Retinal pigment epithelial cell (primary cell): ENCODE measurements at regions not wholly inside any gene's neighbourhood (a gene's known extent, or its start where the extent isn't known, plus 50 kb on each side); places are given as distances from the start of the nearest gene placed in this dataset.

Experiments
- DNase-seq: peaks from one replicate; pipeline ENCODE4 v3.0.0-alpha.2; 2010; ENCODE audit warnings: low read depth
- H3K4me3 ChIP-seq: 2 replicates; pipeline ENCODE4 v1.5.1; 2011; ENCODE audit warnings: mild to moderate bottlenecking, low read length, control low read depth, moderate library complexity
- TF ChIP-seq, protein P1 (sequence below): conservative IDR thresholded peaks from 2 replicates; pipeline ENCODE4 v1.5.1; 2011; ENCODE audit warnings: low read depth, low read length, control low read depth, inconsistent platforms

GRCh38 chr9:118618084-118618483, 751.2 kb downstream of the BRINP1 start:
- DNase-seq, result no peak
- TF ChIP-seq, protein P1, sequence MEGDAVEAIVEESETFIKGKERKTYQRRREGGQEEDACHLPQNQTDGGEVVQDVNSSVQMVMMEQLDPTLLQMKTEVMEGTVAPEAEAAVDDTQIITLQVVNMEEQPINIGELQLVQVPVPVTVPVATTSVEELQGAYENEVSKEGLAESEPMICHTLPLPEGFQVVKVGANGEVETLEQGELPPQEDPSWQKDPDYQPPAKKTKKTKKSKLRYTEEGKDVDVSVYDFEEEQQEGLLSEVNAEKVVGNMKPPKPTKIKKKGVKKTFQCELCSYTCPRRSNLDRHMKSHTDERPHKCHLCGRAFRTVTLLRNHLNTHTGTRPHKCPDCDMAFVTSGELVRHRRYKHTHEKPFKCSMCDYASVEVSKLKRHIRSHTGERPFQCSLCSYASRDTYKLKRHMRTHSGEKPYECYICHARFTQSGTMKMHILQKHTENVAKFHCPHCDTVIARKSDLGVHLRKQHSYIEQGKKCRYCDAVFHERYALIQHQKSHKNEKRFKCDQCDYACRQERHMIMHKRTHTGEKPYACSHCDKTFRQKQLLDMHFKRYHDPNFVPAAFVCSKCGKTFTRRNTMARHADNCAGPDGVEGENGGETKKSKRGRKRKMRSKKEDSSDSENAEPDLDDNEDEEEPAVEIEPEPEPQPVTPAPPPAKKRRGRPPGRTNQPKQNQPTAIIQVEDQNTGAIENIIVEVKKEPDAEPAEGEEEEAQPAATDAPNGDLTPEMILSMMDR, result no peak
- H3K4me3 ChIP-seq, result no peak overlapping the region

- no peak for DNase-seq
- TF ChIP-seq, protein P1, result no peak
- H3K4me3 ChIP-seq, result no peak overlapping the region
These were observed 750.4 kb downstream of the BRINP1 start for GRCh38 chr9:118618849-118619248.

DNA sequence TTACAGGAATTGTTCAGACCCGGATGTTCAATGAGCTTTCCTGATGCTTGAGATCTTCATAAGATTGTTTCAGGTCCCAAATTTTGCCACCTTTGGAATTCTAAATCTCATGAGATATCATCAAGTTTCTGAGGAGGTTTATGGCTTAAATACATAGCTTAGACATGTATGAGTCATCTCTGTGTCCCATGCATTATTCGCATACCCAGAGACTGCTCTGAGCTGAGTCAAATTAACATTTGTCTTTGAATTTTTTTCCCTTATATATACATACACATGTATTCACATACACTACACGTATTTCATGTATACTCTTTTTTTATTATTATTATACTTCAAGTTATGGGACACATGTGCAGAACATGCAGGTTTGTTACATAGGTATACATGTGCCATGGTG, 744.6 kb downstream of the BRINP1 start:
- H3K4me3 ChIP-seq, result no peak overlapping the region
- no peak for DNase-seq
- TF ChIP-seq, protein P1, result no peak

GRCh38 chr9:118630079-118630478, 739.2 kb downstream of the BRINP1 start:
- TF ChIP-seq, protein P1, result no peak
- DNase-seq, result no peak
- no peak overlapping the region for H3K4me3 ChIP-seq

- no peak for DNase-seq
- TF ChIP-seq, protein P1, result no peak
- H3K4me3 ChIP-seq, result no peak overlapping the region
These were observed 738.2 kb downstream of the BRINP1 start for GRCh38 chr9:118630931-118631595.

DNA sequence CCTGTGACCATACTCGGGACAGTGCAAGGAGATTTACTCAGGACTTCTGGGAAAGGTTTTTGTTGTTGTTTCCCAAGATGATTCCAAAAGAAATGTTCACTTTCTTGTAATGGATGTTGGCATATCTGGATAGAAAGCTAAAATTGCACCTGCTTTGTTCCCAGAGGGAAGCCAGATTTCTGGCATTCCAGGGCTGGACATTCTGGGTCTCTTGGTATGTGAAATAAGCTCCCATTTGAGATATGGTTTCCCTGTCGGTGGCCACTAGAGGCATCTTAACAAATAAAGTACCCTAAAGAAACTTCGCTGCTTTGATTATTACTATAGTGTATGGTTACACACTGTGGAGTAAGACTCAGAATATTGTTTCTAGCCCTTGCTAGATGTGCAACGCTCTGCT, 737.3 kb downstream of the BRINP1 start:
- TF ChIP-seq, protein P1, result peak; percentile 20
- H3K4me3 ChIP-seq, result no peak overlapping the region
- no peak for DNase-seq

DNA sequence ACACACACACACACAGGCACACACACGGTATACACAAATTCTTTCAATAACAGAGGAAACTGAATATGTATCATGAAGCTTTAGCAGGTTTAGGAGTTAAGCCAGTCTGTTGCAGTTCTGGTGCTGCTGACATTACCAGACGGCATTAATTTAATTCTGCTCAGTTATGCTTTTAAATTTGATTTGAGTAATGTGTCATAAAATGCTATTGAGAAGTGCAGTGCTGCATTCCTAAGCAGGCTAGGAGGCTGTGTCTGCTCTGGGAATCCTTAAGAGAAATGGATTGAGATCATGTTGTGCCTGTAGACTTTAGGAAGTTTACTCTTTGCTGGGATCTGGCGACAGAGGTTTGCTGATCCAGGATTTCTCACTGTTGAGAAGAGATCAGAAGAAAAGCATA, 733.8 kb downstream of the BRINP1 start:
- TF ChIP-seq, protein P1, result no peak
- DNase-seq, result peak; percentile 53
- no peak overlapping the region for H3K4me3 ChIP-seq
